ENCODE measurements at regions not wholly inside any gene's neighbourhood (a gene's known extent, or its start where the extent isn't known, plus 50 kb on each side); places are given as distances from the start of the nearest gene placed in this dataset.

GRCh38 chr1:60575326-60575977 lies 501.9 kb upstream of the C1orf87 start:
- Histone ChIP-seq H3K4ac (replicated peaks; ENCODE audit: insufficient read length, low read depth, low read length) (no peak overlapping the region), H2BK20ac (ENCODE audit: low read length) (no peak overlapping the region), H3K36me3 (ENCODE audit: control insufficient read depth in 2 of 4, insufficient read depth in 4 of 4, low read length in 3 of 4) (no peaks in the 10 kb centered on the region), H3K9me3 (ENCODE audit: insufficient read depth in 2 of 2, low read depth in 1 of 2, low read length in 1 of 2) (no peaks in the 10 kb centered on the region), H3K27me3 (replicated peaks in 1 of 4; ENCODE audit: control insufficient read depth in 3 of 4, extremely low read depth in 1 of 4, insufficient read depth in 3 of 4, low read length in 3 of 4) (no peaks in the 10 kb centered on the region), H3K79me2 (ENCODE audit: control insufficient read depth in 1 of 2, insufficient read depth in 2 of 2, low read length in 2 of 2) (no peaks in the 10 kb centered on the region), H3K56ac (replicated peaks; ENCODE audit: insufficient read length, low read depth, low read length) (no peak overlapping the region), H2BK120ac (replicated peaks; ENCODE audit: low read depth, low read length) (no peak overlapping the region), H2AFZ (ENCODE audit: low read length) (no peak overlapping the region), H3K4me1 (replicated peaks in 1 of 4; ENCODE audit: control insufficient read depth in 3 of 4, insufficient read depth in 4 of 4, low read length in 3 of 4) (peaks cover 0 to 3% (median 0%) of the 10 kb centered on the region in 4 experiments; a peak in 1 of 7 replicates), H2AK5ac (ENCODE audit: low read depth, low read length) (no peak overlapping the region), H3K27ac (ENCODE audit: low read depth, low read length) (no peak overlapping the region), H3K23me2 (ENCODE audit: low read depth, low read length) (no peaks in the 10 kb centered on the region), H3K18ac (ENCODE audit: extremely low read depth, low read length) (no peak overlapping the region), H3K23ac (ENCODE audit: insufficient read length) (no peak overlapping the region), H3K4me3 (ENCODE audit: extremely low read depth in 1 of 4, insufficient read depth in 2 of 4, low read depth in 3 of 4, low read length in 4 of 4) (no peak overlapping the region), H4K91ac (replicated peaks; ENCODE audit: insufficient read length, low read length) (no peak overlapping the region), H4K5ac (ENCODE audit: insufficient read length, low read depth, low read length) (no peak overlapping the region), H4K8ac (ENCODE audit: extremely low read depth, insufficient read depth, low read length) (no peak overlapping the region), H2BK5ac (ENCODE audit: low read depth, low read length) (no peak overlapping the region), H3K4me2 (ENCODE audit: insufficient read depth in 1 of 2, low read depth in 2 of 2, low read length in 2 of 2) (no peak overlapping the region), H2BK15ac (ENCODE audit: low read length) (no peak overlapping the region), H3K9ac (replicated peaks in 1 of 4; ENCODE audit: extremely low read depth in 1 of 4, low read depth in 3 of 4, low read length in 3 of 4) (no peak overlapping the region), H4K20me1 (replicated peaks in 1 of 2; ENCODE audit: control insufficient read depth in 1 of 2, insufficient read depth in 2 of 2, low read length in 2 of 2) (no peaks in the 10 kb centered on the region), H3K79me1 (ENCODE audit: low read depth, low read length) (no peaks in the 10 kb centered on the region), H3K14ac (ENCODE audit: insufficient read length) (no peak overlapping the region), H2BK12ac (ENCODE audit: low read depth, low read length) (no peak overlapping the region)
- FAIRE-seq (no peak), DNase-seq (ENCODE audit: low read depth in 1 of 2, low spot score in 2 of 2) (no peak)
- WGBS, 2 experiments (ENCODE audit: extremely low coverage in 1 of 2, insufficient coverage in 1 of 2, insufficient read length in 1 of 2, insufficient replicate concordance in 2 of 2, low coverage in 1 of 2, low lambda C conversion rate in 2 of 2, missing lambda C conversion rate in 1 of 2), result 89% methylated on average over 2 of the region's 2 CpGs; no CpG with 5 or more reads in 1 of the 2 experiments
- TF ChIP-seq CBX8 (IDR thresholded peaks at IDR 0.05; ENCODE audit: borderline replicate concordance, low read depth, low read length) (no peak), JUN (IDR thresholded peaks at IDR 0.05; ENCODE audit: low read depth, low read length) (no peak), SUZ12 (IDR thresholded peaks at IDR 0.05; ENCODE audit: low read length) (no peak), ZNF274 (IDR thresholded peaks at IDR 0.05; ENCODE audit: borderline replicate concordance, extremely low read depth, low read length) (no peak), JUND (IDR thresholded peaks at IDR 0.05; ENCODE audit: low read length) (no peak), KDM5A (IDR thresholded peaks at IDR 0.05; ENCODE audit: low read length) (no peak), BACH1 (IDR thresholded peaks at IDR 0.05; ENCODE audit: low read length) (no peak), GTF2F1 (IDR thresholded peaks at IDR 0.05; ENCODE audit: borderline replicate concordance, low read depth, low read length) (no peak), POLR2AphosphoS5 (IDR thresholded peaks at IDR 0.05; ENCODE audit: low read depth, low read length) (no peak), SAP30 (IDR thresholded peaks at IDR 0.05; ENCODE audit: insufficient read depth, insufficient replicate concordance, low read length) (no peak), KDM1A (IDR thresholded peaks at IDR 0.05; ENCODE audit: borderline replicate concordance, low read length) (no peak)
- TF ChIP-seq, protein P1, sequence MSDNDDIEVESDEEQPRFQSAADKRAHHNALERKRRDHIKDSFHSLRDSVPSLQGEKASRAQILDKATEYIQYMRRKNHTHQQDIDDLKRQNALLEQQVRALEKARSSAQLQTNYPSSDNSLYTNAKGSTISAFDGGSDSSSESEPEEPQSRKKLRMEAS (IDR thresholded peaks at IDR 0.05), result no peak
- CTCF ChIA-PET (ENCODE audit: partially characterized antibody), result no interaction called here
- POLR2A ChIA-PET (ENCODE audit: partially characterized antibody), result no interaction called here
